ENCODE measurements at regions not wholly inside any gene's neighbourhood (a gene's known extent, or its start where the extent isn't known, plus 50 kb on each side); places are given as distances from the start of the nearest gene placed in this dataset.

DNA sequence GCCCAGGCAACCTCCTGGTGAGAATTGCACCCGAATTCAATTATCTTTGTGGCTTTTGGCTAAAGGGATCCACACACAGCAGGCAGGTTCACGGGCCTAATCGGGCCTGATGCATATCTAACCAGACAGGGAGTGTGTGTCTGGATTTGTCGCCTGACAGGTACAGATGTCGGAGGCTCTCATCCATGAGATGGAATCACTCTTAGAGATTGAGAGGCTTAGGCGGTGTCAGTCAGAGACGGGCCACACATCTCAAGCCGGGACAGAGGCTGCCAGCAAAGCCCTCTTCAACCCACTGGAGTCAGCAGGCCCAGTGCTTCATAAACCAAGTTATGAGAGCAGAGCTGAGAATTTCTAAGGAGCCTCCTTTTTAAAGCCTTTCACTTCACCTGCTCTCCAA, 247.0 kb downstream of the LRFN2 start:
- TF ChIP-seq, protein P1, sequence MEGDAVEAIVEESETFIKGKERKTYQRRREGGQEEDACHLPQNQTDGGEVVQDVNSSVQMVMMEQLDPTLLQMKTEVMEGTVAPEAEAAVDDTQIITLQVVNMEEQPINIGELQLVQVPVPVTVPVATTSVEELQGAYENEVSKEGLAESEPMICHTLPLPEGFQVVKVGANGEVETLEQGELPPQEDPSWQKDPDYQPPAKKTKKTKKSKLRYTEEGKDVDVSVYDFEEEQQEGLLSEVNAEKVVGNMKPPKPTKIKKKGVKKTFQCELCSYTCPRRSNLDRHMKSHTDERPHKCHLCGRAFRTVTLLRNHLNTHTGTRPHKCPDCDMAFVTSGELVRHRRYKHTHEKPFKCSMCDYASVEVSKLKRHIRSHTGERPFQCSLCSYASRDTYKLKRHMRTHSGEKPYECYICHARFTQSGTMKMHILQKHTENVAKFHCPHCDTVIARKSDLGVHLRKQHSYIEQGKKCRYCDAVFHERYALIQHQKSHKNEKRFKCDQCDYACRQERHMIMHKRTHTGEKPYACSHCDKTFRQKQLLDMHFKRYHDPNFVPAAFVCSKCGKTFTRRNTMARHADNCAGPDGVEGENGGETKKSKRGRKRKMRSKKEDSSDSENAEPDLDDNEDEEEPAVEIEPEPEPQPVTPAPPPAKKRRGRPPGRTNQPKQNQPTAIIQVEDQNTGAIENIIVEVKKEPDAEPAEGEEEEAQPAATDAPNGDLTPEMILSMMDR (IDR thresholded peaks at IDR 0.05; ENCODE audit: insufficient read depth, low read depth, low read length), result no peak
- no peak for TF ChIP-seq EZH2 (IDR thresholded peaks at IDR 0.05; ENCODE audit: insufficient read depth, low read length)

Measured in astrocyte (in vitro differentiated cells and primary cell).